ENCODE measurements at regions not wholly inside any gene's neighbourhood (a gene's known extent, or its start where the extent isn't known, plus 50 kb on each side); places are given as distances from the start of the nearest gene placed in this dataset.
A peak's percentile ranks its signal among the peaks of the same experiment; 100 is the strongest.
"Not testable (repeated sequence)": the region's sequence is repeated elsewhere in the genome, so short reads cannot be mapped to it uniquely, and the experiment has no call there.

GRCh38 chr3:167033866-167034265, 346.2 kb downstream of the ZBBX start:
- H3K36me3 Mint-ChIP-seq (ENCODE audit: unreplicated experiment) = no peaks in the 10 kb centered on the region
- no peak for DNase-seq (ENCODE audit: extremely low spot score, unreplicated experiment)
- no peak overlapping the region for H3K27ac Mint-ChIP-seq (ENCODE audit: unreplicated experiment)
- H3K4me1 Mint-ChIP-seq (ENCODE audit: unreplicated experiment) = no peaks in the 10 kb centered on the region
- H3K4me3 Mint-ChIP-seq (ENCODE audit: unreplicated experiment) = no peak overlapping the region
- no peaks in the 10 kb centered on the region for H3K9me3 Mint-ChIP-seq (ENCODE audit: unreplicated experiment)
- no peak for TF ChIP-seq CTCF (IDR thresholded peaks at IDR 0.05)
- H3K27me3 Mint-ChIP-seq (ENCODE audit: unreplicated experiment) = peaks cover 10% of the 10 kb centered on the region

- no peak for DNase-seq (ENCODE audit: extremely low spot score, unreplicated experiment)
- Mint-ChIP-seq H3K27me3 (ENCODE audit: unreplicated experiment) (peaks cover 13% of the 10 kb centered on the region), H3K4me3 (ENCODE audit: unreplicated experiment) (no peak overlapping the region), H3K27ac (ENCODE audit: unreplicated experiment) (no peak overlapping the region), H3K4me1 (ENCODE audit: unreplicated experiment) (no peaks in the 10 kb centered on the region), H3K9me3 (ENCODE audit: unreplicated experiment) (no peaks in the 10 kb centered on the region), H3K36me3 (ENCODE audit: unreplicated experiment) (no peaks in the 10 kb centered on the region)
- peak; percentile 78 for TF ChIP-seq CTCF (IDR thresholded peaks at IDR 0.05)
These were observed 347.7 kb downstream of the ZBBX start for GRCh38 chr3:167032267-167032876.

GRCh38 chr3:167031364-167032049, 348.6 kb downstream of the ZBBX start:
- Mint-ChIP-seq H3K4me1 (ENCODE audit: unreplicated experiment) (no peaks in the 10 kb centered on the region), H3K27me3 (ENCODE audit: unreplicated experiment) (peaks cover 15% of the 10 kb centered on the region), H3K4me3 (ENCODE audit: unreplicated experiment) (no peak overlapping the region), H3K9me3 (ENCODE audit: unreplicated experiment) (no peaks in the 10 kb centered on the region), H3K36me3 (ENCODE audit: unreplicated experiment) (no peaks in the 10 kb centered on the region), H3K27ac (ENCODE audit: unreplicated experiment) (no peak overlapping the region)
- TF ChIP-seq CTCF (IDR thresholded peaks at IDR 0.05) = no peak
- DNase-seq (ENCODE audit: extremely low spot score, unreplicated experiment) = no peak

- peaks cover 15% of the 10 kb centered on the region for H3K27me3 Mint-ChIP-seq (ENCODE audit: unreplicated experiment)
- no peak overlapping the region for H3K4me3 Mint-ChIP-seq (ENCODE audit: unreplicated experiment)
- H3K4me1 Mint-ChIP-seq (ENCODE audit: unreplicated experiment) = no peaks in the 10 kb centered on the region
- DNase-seq (ENCODE audit: extremely low spot score, unreplicated experiment) = no peak
- H3K36me3 Mint-ChIP-seq (ENCODE audit: unreplicated experiment) = no peaks in the 10 kb centered on the region
- no peak for TF ChIP-seq CTCF (IDR thresholded peaks at IDR 0.05)
- no peak overlapping the region for H3K27ac Mint-ChIP-seq (ENCODE audit: unreplicated experiment)
- H3K9me3 Mint-ChIP-seq (ENCODE audit: unreplicated experiment) = no peaks in the 10 kb centered on the region
These were observed 349.9 kb downstream of the ZBBX start for GRCh38 chr3:167030082-167030725.

GRCh38 chr3:167019503-167019902, 360.6 kb downstream of the ZBBX start:
- H3K27ac Mint-ChIP-seq (ENCODE audit: unreplicated experiment); H3K27me3 Mint-ChIP-seq (ENCODE audit: unreplicated experiment); H3K36me3 Mint-ChIP-seq (ENCODE audit: unreplicated experiment); H3K4me1 Mint-ChIP-seq (ENCODE audit: unreplicated experiment); H3K4me3 Mint-ChIP-seq (ENCODE audit: unreplicated experiment); H3K9me3 Mint-ChIP-seq (ENCODE audit: unreplicated experiment); DNase-seq (ENCODE audit: extremely low spot score, unreplicated experiment): not testable (repeated sequence)

GRCh38 chr3:167018591-167019111, 361.4 kb downstream of the ZBBX start:
- H3K9me3 Mint-ChIP-seq (ENCODE audit: unreplicated experiment); DNase-seq (ENCODE audit: extremely low spot score, unreplicated experiment); H3K27me3 Mint-ChIP-seq (ENCODE audit: unreplicated experiment); H3K36me3 Mint-ChIP-seq (ENCODE audit: unreplicated experiment); H3K27ac Mint-ChIP-seq (ENCODE audit: unreplicated experiment); H3K4me1 Mint-ChIP-seq (ENCODE audit: unreplicated experiment); H3K4me3 Mint-ChIP-seq (ENCODE audit: unreplicated experiment): not testable (repeated sequence)

Measured in osteocyte (in vitro differentiated cells).